HepG2 (cell line): ENCODE measurements at regions not wholly inside any gene's neighbourhood (a gene's known extent, or its start where the extent isn't known, plus 50 kb on each side); places are given as distances from the start of the nearest gene placed in this dataset.

Source experiments
- ATAC-seq: fragments of 200-7000 bp; cut with Tn5 transposase; 3 replicates; pipeline ENCODE4 v1.9.1; 2020; ENCODE audit warnings: mild to moderate bottlenecking, moderate library complexity
- BruUV-seq: library from RNA; stranded (reverse); fragments of 400-500 nt; replicated peaks from 2 replicates; lab custom pipeline; 2021; lab: Mats Ljungman, UMichigan
- CTCF ChIA-PET: fragments of 300-600 bp; formaldehyde crosslinking; extraction: SDS; loops from one replicate; lab custom pipeline; 2021; ENCODE audit warnings: low total read pairs, inconsistent platforms, low intra/inter-chr PET ratio; lab: Yijun Ruan, JAX
- POLR2A ChIA-PET: fragments of 350-600 bp; sonication (Branson Sonifier 250); formaldehyde crosslinking; loops from one replicate; lab custom pipeline; 2020; ENCODE audit warnings: antibody characterized with exemption, inconsistent platforms; lab: Yijun Ruan, JAX
- DNase-seq: peaks from one replicate; pipeline ENCODE4 v3.0.0-alpha.2; 2015; ENCODE audit warnings: low spot score
- FAIRE-seq: peaks from 3 replicates; lab custom pipeline; 2011; peaks lifted over from hg19 to GRCh38; lab: Jason Lieb, UNC
- H2AFZ ChIP-seq: one replicate; pipeline ENCODE4 v1.6.1; 2011; ENCODE audit warnings: low read length, inconsistent platforms
- H3K27ac ChIP-seq: fragments of 300-600 bp; 3 replicates; pipeline ENCODE4 v1.8.0; 2011; ENCODE audit warnings: mixed run types, mild to moderate bottlenecking, mixed read lengths, low read length, inconsistent platforms; ENCODE audit not compliant: insufficient read depth; ENCODE audit errors: extremely low read length
- H3K27me3 ChIP-seq, 2 experiments: fragments of 200-600 bp in 1 of 2; 2 replicates in 1 of 2; 3 replicates in 1 of 2; pipeline versions ENCODE4 v1.6.0 to v1.8.0; 2011; ENCODE audit warnings: low read length in 2 of 2, mild to moderate bottlenecking in 2 of 2, moderate library complexity in 2 of 2, inconsistent platforms in 1 of 2; ENCODE audit not compliant: insufficient read depth in 2 of 2, control insufficient read depth in 1 of 2
- H3K36me3 ChIP-seq, 2 experiments: fragments of 200-600 bp in 1 of 2; replicated peaks in 1 of 2; 2 replicates in 1 of 2; 3 replicates in 1 of 2; pipeline versions ENCODE4 v1.5.1 to v1.8.0; 2011; ENCODE audit warnings: low read length in 2 of 2, inconsistent platforms in 1 of 2; ENCODE audit not compliant: insufficient read depth in 2 of 2, control insufficient read depth in 1 of 2
- H3K4me1 ChIP-seq: 2 replicates; pipeline ENCODE4 v1.5.1; 2012; ENCODE audit warnings: low read length, inconsistent platforms; ENCODE audit not compliant: insufficient read depth
- H3K4me2 ChIP-seq: 2 replicates; pipeline ENCODE4 v1.6.0; 2011; ENCODE audit warnings: low read depth, low read length, inconsistent platforms
- H3K4me3 ChIP-seq, 3 experiments: fragments of 200-600 bp in 1 of 3; sonication (generic), shearing (Covaris generic) in 1 of 3; replicated peaks in 1 of 3; 2 replicates each; pipeline ENCODE4 v1.5.1; 2011 to 2016; ENCODE audit warnings: low read length in 3 of 3, inconsistent platforms in 2 of 3, low read depth in 2 of 3, mild to moderate bottlenecking in 2 of 3, control low read depth in 1 of 3, mixed read lengths in 1 of 3; ENCODE audit not compliant: insufficient read depth in 1 of 3
- H3K79me2 ChIP-seq: one replicate; pipeline ENCODE4 v1.6.1; 2011; ENCODE audit warnings: low read length, inconsistent platforms; ENCODE audit not compliant: insufficient read depth
- H3K9ac ChIP-seq: 2 replicates; pipeline ENCODE4 v1.6.0; 2011; ENCODE audit warnings: mild to moderate bottlenecking, low read depth, low read length, inconsistent platforms; ENCODE audit not compliant: insufficient read depth
- H3K9me3 ChIP-seq: 2 replicates; pipeline ENCODE4 v1.5.1; 2012; ENCODE audit warnings: mild to moderate bottlenecking, low read length
- H4K20me1 ChIP-seq: 2 replicates; pipeline ENCODE4 v1.6.0; 2011; ENCODE audit warnings: inconsistent platforms, mild to moderate bottlenecking, low read length, moderate library complexity; ENCODE audit not compliant: insufficient read depth
- E2F1 ChIP-seq: sonication (generic); formaldehyde crosslinking; IDR thresholded peaks from 2 replicates; pipeline ENCODE4 v1.5.0; 2020; ENCODE audit warnings: missing genetic modification reagents
- EZH2 ChIP-seq: conservative IDR thresholded peaks from 2 replicates; pipeline ENCODE4 v1.6.1; 2012; ENCODE audit warnings: mild to moderate bottlenecking, low read depth, low read length, moderate library complexity
- FOXM1 ChIP-seq: sonication (generic); formaldehyde crosslinking; IDR thresholded peaks from 2 replicates; pipeline ENCODE4 v1.5.0; 2020; ENCODE audit warnings: missing genetic modification reagents
- PLSCR1 ChIP-seq: sonication (generic); formaldehyde crosslinking; IDR thresholded peaks from 2 replicates; pipeline ENCODE4 v1.5.0; 2020; ENCODE audit warnings: missing genetic modification reagents, mild to moderate bottlenecking, borderline replicate concordance
- PRDM10 ChIP-seq: sonication (generic); formaldehyde crosslinking; IDR thresholded peaks from 2 replicates; pipeline ENCODE4 v1.4.0; 2020; ENCODE audit warnings: low read depth, missing genetic modification reagents
- ZNF275 ChIP-seq: sonication (generic); formaldehyde crosslinking; IDR thresholded peaks from 2 replicates; pipeline ENCODE4 v1.8.0; 2022; ENCODE audit warnings: missing genetic modification reagents, mild to moderate bottlenecking, inconsistent platforms, borderline replicate concordance
- ZNF367 ChIP-seq: sonication (generic); formaldehyde crosslinking; IDR thresholded peaks from 2 replicates; pipeline ENCODE4 v1.4.0; 2020; ENCODE audit warnings: missing genetic modification reagents, borderline replicate concordance
- ZNF513 ChIP-seq: sonication (generic); formaldehyde crosslinking; conservative IDR thresholded peaks from 2 replicates; pipeline ENCODE4 v1.5.0; 2020; ENCODE audit warnings: missing genetic modification reagents
- ZNF629 ChIP-seq: sonication (generic); formaldehyde crosslinking; conservative IDR thresholded peaks from 2 replicates; pipeline ENCODE4 v1.5.0; 2020; ENCODE audit warnings: missing genetic modification reagents
- ZSCAN30 ChIP-seq: sonication (generic); formaldehyde crosslinking; IDR thresholded peaks from 2 replicates; pipeline ENCODE4 v1.5.0; 2020; ENCODE audit warnings: mild to moderate bottlenecking, missing genetic modification reagents
- WGBS: methylation state at CpG from one replicate; pipeline ENCODE4 v1.1.6; 2017; ENCODE audit warnings: low lambda C conversion rate; 5-methylcytosine and 5-hydroxymethylcytosine counted together
- in situ Hi-C: cut with HindIII; loops from 2 replicates; pipeline ENCODE4 v1.10.0; 2017; ENCODE audit warnings: low pct_unique_long_range_greater_than_20kb; ENCODE audit not compliant: extremely low pct_ligation_motif_present
- intact Hi-C: fragments of 100-400 bp; cut with micrococcal nuclease; formaldehyde crosslinking; loops from one replicate; pipeline ENCODE4 v1.10.0; 2022; ENCODE audit not compliant: unreplicated experiment

GRCh38 chr15:62612771-62613170 is 429.8 kb upstream of the TPM1 start:
- WGBS, result 96% methylated on average over 2 of the region's 2 CpGs
- no peak for DNase-seq
- BruUV-seq, result no TSS peak
- H3K36me3 ChIP-seq, result no peaks in the 10 kb centered on the region
- ChIA-PET CTCF (no interaction called here), POLR2A (no interaction called here)
- no peak overlapping the region for H3K4me3 ChIP-seq
- H3K79me2 ChIP-seq, result no peaks in the 10 kb centered on the region
- H3K27me3 ChIP-seq, result no peaks in the 10 kb centered on the region
- H3K9me3 ChIP-seq, result no peaks in the 10 kb centered on the region
- no peaks in the 10 kb centered on the region for H3K4me1 ChIP-seq
- H4K20me1 ChIP-seq, result no peaks in the 10 kb centered on the region
- intact Hi-C loops, result no loop called here
- no peak overlapping the region for H3K27ac ChIP-seq
- no peak for ATAC-seq
- no peak overlapping the region for H2AFZ ChIP-seq
- H3K4me2 ChIP-seq, result no peak overlapping the region
- H3K9ac ChIP-seq, result no peak overlapping the region
- TF ChIP-seq PRDM10 (CRISPR knock-in tag) (no peak), ZNF629 (CRISPR knock-in tag) (0 out of 2 replicates have a peak, but pooled peaks have one; percentile 32)
- TF ChIP-seq, all 625 proteins: peak for 1
- in situ Hi-C loops, result no loop called here
- peak; percentile 48 for FAIRE-seq

GRCh38 chr15:62616746-62617145 is 425.8 kb upstream of the TPM1 start:
- H3K4me2 ChIP-seq, result no peak overlapping the region
- H3K27ac ChIP-seq, result no peak overlapping the region
- H4K20me1 ChIP-seq, result no peaks in the 10 kb centered on the region
- no TSS peak for BruUV-seq
- H2AFZ ChIP-seq, result no peak overlapping the region
- intact Hi-C loops, result no loop called here
- ATAC-seq (no peak), FAIRE-seq (no peak), DNase-seq (no peak)
- H3K9ac ChIP-seq, result no peak overlapping the region
- H3K36me3 ChIP-seq, result no peaks in the 10 kb centered on the region
- no peaks in the 10 kb centered on the region for H3K9me3 ChIP-seq
- ChIA-PET POLR2A (no interaction called here), CTCF (no interaction called here)
- H3K79me2 ChIP-seq, result no peaks in the 10 kb centered on the region
- H3K4me3 ChIP-seq, result no peak overlapping the region
- in situ Hi-C loops, result no loop called here
- no peaks in the 10 kb centered on the region for H3K27me3 ChIP-seq
- no peaks in the 10 kb centered on the region for H3K4me1 ChIP-seq
- WGBS, result 92% methylated on average over 3 of the region's 3 CpGs
- TF ChIP-seq EZH2 (no peak), ZNF513 (no peak), ZNF275 (no peak), ZSCAN30 (no peak), ZNF367 (no peak), FOXM1 (no peak), PLSCR1 (CRISPR knock-in tag) (no peak), E2F1 (no peak)
